ENCODE measurements at regions not wholly inside any gene's neighbourhood (a gene's known extent, or its start where the extent isn't known, plus 50 kb on each side); places are given as distances from the start of the nearest gene placed in this dataset.

DNA sequence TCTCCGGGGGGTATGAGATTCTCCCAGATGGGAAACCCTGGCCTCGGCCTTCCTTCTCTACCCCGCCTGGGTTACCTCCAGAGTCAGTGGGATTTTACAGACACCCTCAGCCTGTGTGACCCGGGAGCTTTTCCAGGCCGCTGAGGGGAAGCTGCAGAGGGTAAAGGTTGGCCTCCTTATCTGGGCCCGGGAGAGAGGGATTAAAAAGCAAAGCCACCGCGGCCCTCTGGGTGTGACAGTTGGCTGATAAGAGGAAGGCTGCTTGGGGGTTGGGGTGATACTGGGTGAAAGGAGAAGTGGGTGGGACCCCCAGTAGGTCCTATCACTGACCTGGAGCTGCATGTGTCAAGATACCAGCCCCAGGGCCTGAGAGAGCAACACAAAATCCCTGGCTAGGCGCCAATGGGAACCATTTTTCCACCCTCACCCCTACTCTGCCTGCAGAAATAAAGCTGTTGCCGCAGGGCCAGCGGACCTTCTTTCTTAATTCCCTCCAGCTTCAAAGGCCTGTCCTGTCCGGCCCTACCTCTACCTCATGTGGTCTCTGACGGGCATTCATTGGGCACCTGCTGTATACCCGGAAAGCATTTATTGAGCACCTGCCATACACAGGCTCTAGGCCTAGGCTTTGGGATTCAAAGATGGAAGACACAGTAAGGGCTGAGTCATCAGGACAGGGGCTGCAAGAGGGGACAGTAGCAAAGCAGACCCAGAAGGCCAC is 77.6 kb upstream of the GSE1 start:
- TF ChIP-seq EZH2 (IDR thresholded peaks at IDR 0.05) = no peak
- TF ChIP-seq POLR2AphosphoS5 (IDR thresholded peaks at IDR 0.05; ENCODE audit: borderline replicate concordance, low read depth, low read length) = no peak
